GM12865 (cell line): ENCODE measurements at regions not wholly inside any gene's neighbourhood (a gene's known extent, or its start where the extent isn't known, plus 50 kb on each side); places are given as distances from the start of the nearest gene placed in this dataset.
A peak's percentile ranks its signal among the peaks of the same experiment; 100 is the strongest.

Source experiments
- DNase-seq: peaks from one replicate; pipeline ENCODE4 v3.0.0; 2010; ENCODE audit warnings: low read depth
- H3K4me3 ChIP-seq: 2 replicates; pipeline ENCODE4 v1.5.1; 2011; ENCODE audit warnings: mild to moderate bottlenecking, low read depth, low read length, control low read depth
- CTCF ChIP-seq: IDR thresholded peaks from 2 replicates; pipeline ENCODE4 v1.5.1; 2011; ENCODE audit warnings: low read length, control low read depth, low read depth, inconsistent platforms; ENCODE audit not compliant: insufficient read depth; ENCODE audit errors: missing control alignments

DNA sequence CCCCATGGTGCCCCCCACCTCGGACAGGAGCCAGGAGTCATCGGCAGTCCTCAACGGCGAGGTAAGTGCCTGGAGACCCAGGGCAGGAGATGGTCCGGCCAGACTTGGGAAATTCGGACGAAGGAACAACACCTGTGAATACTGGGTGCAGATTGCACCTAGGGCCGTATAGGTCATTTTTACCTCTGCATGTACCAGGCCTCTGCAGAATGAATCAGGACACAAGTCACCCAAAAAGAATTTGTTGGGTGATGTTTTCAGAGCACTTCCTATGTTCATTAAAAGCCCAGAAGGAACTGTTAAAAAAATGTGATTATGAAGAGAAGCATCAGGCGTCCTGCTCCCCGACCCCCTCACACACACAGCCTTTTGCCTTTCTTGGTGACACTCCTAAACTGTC is 93.9 kb downstream of the C11orf91 start:
- no peak overlapping the region for H3K4me3 ChIP-seq
- TF ChIP-seq CTCF: no peak
- no peak for DNase-seq

- no peak for TF ChIP-seq CTCF
- DNase-seq: no peak
- no peak overlapping the region for H3K4me3 ChIP-seq
Observed at GRCh38 chr11:33605703-33606102, 94.9 kb downstream of the C11orf91 start.

DNA sequence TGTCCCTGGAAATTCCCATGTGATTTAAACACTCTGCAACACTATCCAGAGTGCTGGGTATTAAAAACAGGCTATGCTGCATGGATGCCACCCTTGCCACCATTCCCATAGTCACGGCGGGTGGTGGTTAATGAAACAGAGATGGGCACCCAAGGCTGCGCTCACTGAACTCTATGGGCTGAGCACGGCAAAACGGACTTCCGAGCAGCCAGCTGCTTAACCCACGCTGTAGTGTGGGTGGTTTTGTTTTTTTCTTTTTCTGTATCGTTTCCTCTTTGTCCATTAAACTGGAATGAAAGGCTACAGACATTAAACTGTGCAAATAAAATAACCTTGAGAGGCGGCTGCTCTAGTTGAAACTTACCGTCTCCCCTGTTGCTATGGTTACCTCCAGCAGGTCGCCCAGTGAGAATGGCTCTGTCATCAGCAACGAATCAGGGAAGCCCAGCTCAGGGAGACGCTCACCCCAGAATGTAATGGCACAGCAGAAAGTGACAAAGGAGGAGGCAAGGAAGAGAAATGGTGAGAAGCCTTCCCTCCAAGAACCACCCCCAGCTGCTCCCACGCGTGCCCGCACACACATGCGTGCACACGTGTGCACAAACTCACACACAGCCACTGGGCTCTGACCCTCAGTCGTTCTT is 102.1 kb downstream of the C11orf91 start:
- DNase-seq: peak; percentile 21
- no peak overlapping the region for H3K4me3 ChIP-seq
- TF ChIP-seq CTCF: no peak

- no peak for TF ChIP-seq CTCF
- no peak overlapping the region for H3K4me3 ChIP-seq
- no peak for DNase-seq
Observed at GRCh38 chr11:33594188-33594587, 106.4 kb downstream of the C11orf91 start.

DNA sequence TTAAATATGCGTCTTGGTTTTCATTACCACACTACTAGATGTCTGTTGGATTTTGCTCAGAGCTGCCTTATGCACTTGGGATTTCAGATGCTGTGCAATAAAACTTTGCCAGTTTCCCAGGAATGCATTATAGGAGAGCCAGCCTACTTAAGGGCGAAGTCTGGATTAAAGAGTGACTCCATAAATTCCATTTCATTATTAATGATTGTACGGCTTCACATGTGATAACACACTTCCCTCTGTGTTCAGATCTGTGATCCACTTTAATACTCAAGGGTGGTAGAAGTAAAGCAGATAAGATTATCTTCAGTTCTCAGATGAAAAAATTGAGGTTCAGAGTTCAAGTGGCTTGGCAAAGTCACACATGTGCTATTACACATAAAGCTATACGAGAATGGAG is 110.2 kb downstream of the C11orf91 start:
- H3K4me3 ChIP-seq: no peak overlapping the region
- DNase-seq: no peak
- no peak for TF ChIP-seq CTCF

- TF ChIP-seq CTCF: no peak
- no peak for DNase-seq
- H3K4me3 ChIP-seq: no peak overlapping the region
Observed at GRCh38 chr11:33588056-33588455, 112.6 kb downstream of the C11orf91 start.

- DNase-seq: no peak
- H3K4me3 ChIP-seq: no peak overlapping the region
- no peak for TF ChIP-seq CTCF
Observed at GRCh38 chr11:33585586-33586209, 114.9 kb downstream of the C11orf91 start.
